HG03442 (cell line): ENCODE measurements at regions not wholly inside any gene's neighbourhood (a gene's known extent, or its start where the extent isn't known, plus 50 kb on each side); places are given as distances from the start of the nearest gene placed in this dataset.

Experiments used
- ATAC-seq: cut with Tn5 transposase; IDR thresholded peaks from one replicate; pipeline ENCODE4 v1.9.1; 2021; ENCODE audit warnings: mild to moderate bottlenecking, moderate library complexity; ENCODE audit not compliant: unreplicated experiment

DNA sequence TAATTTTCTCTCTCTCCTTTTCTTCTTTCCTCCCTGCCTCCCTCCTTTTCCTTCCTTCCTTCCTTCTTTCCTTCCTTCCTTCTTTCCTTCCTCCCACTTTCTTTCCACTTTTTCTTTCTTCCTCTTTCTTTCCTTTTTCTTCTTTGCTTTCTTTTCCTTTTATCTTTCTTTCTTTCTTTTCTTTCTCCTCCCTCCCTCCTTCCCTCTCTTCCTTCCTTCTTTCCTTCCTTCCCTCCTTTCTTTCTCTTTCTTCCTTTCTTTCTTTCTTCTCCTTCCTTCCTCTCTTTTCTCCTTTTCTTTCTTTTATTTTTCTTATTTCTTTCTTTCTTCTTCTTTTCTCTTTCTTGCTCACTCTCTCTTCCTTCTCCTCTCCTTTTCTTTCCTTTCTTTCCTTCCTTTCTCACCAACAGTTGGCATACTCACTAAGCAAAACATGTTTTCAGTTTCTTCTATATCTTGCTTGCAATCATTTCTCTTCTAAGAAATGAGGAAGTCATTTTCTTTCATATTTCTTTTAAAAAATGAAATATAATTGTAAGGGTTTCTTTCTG is 97.1 kb upstream of the MAF start:
- no peak for ATAC-seq

GRCh38 chr16:79691007-79691406 is 90.5 kb upstream of the MAF start:
- no peak for ATAC-seq

- ATAC-seq, result no peak
These were observed 89.6 kb upstream of the MAF start for GRCh38 chr16:79690159-79690558.

GRCh38 chr16:79687249-79688130 is 87.0 kb upstream of the MAF start:
- no peak for ATAC-seq

DNA sequence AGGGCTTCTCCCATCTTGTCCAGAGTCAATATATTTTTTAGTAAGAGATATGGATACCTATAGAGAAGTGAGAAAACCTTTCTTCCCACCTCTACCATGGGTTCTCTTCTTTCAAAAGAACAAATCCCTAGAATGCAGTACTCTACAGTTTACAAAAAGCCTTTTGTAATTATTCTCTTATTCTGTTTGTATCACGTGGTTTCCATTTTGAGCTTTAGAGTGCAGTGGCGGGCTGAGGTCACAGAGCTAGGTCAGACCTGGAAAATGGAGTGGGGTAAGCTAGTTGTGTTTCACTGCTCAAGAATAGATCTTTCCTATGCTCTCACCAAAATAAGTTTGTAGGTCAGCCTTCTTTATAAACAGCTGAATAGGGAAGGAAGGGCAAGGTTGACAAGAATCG is 85.3 kb upstream of the MAF start:
- ATAC-seq, result no peak

DNA sequence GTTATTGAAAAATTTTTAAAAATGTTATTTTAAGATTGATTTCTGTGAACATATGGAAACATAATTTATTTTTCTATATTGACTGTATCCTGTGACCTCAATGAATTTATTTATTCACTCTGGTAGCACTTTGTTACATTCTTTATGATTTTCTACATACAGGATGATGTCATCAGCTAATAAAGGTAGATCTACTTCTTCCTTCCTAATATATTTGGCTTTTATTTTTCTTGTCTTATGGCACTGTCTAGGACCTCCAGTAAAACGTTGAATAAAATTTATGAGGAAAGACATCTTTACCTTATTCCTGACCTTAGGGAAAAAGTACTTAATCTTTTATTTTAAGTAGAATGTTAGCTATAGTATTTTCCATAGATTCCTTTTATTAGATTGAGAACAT is 78.8 kb upstream of the MAF start:
- no peak for ATAC-seq

DNA sequence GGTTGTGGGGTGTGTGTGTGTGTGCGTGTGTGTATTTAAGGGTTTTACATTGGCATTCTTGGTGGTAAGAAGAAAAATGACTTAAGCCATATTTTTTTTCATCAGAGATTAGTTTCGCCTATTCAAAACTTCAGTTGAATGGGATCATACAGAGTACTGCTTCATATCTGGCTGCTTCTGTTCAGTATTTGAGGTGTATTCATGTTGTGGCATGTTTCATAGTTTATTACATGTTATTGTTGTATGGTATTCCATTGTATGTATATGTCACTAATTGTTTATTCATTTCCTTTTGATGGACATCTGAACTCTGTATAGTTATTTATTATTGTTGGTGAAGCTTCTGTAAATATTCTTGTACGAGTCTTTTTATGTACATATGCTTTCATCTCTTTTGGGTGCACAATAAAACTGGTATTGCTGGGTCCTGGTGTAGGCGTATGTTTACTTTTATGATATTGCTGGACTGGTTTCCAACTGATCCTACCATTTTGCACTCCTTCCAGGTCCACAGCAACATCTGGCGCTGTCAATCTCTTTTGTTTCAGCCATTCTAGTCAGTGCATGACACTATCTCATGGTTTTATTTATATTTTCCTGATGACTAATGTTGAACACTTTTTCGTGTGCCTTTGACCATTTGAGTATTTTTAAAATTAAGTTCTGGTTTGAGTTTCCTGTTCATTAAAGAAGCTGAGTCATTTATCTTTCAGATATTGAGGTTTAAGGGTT is 77.4 kb upstream of the MAF start:
- ATAC-seq, result no peak

DNA sequence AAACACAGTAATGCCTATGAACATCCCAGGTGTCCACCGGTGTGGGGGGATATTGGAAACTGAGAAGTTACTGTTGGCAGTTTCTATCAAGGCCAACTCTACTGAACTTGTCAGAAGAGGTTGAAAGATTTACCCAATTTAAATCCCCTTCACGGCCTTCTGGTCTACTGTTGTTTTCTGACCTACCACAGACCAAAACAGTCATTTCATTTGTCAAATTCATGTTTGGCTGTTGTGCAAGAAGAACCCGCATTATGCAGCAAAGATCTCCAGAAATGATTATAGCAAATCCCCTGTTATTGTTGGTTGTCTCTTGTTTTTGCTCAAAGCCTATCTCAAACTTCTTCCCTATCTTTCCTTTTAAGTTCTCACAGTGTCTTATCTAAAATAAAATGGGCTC is 73.1 kb upstream of the MAF start:
- no peak for ATAC-seq

GRCh38 chr16:79672524-79672923 is 72.0 kb upstream of the MAF start:
- no peak for ATAC-seq

DNA sequence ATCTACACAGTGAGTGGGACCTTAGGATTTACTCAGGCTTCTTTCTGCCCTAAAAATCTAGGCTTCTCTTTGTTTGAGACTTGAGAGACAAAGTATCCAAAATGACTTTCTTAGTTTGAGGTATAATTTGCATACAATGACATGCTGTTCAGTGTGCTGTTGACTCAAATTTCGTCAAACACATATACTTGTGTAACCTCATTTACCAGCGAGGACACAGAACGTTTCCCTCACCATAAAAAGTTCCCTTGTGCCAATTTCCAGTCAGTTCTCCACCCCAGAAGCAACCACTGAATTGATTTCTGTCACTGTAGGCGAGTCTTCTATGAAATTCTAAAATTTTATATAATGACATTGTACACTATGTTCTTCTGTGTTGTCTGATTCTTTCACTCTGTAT is 68.0 kb upstream of the MAF start:
- no peak for ATAC-seq

- no peak for ATAC-seq
These were observed 65.4 kb upstream of the MAF start for GRCh38 chr16:79665970-79666369.

GRCh38 chr16:79664407-79664806 is 63.9 kb upstream of the MAF start:
- ATAC-seq, result no peak

DNA sequence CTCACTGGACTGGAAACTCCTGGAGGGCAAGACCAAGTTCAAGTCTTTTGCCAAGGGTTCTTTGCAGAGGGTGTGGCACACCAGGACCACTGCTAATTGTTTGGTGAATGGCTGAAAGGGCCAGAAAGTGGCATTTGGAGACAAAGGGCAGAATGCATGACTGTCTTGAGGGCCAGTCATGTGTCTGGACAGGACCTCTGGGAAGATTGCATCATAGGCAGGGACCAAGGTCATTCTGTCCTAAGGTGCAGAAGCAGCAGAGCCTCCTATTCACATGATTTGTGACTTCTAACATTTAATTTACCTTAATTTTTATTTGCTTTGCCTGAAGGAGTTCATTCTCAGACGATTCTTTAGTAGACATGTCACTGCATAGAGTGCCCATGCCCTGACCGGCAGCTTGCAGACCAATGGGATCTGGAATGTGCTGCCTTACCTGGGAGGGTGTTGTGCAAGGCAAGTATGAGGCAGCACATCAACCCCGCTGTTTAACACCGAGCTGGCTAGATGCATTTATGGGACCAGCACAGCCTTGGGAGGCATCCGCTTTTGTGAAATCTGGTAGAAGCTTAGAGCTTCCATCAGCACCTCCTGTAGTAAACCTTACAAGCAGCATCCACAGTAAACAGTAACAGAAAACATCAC is 62.3 kb upstream of the MAF start:
- ATAC-seq, result no peak

DNA sequence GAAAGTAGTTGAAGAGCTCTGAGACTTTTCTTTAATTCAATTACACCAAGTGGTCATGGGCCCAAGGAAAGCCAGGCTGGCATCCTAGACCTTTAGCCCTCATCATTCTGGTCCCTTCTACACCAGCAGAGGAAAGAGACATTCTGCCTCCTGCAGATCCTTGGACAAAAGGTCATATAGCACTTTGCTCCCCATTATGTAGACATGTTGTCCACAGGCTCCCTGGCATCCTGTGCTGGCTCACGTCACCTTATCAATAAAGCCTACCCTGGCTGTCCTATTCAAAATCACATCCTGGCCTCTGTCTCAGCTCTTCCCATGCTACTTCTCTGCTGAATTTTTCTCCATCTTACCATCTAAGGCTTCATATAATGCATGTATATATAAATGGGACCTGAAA is 61.6 kb upstream of the MAF start:
- no peak for ATAC-seq

- ATAC-seq, result no peak
These were observed 61.0 kb upstream of the MAF start for GRCh38 chr16:79661578-79661977.

DNA sequence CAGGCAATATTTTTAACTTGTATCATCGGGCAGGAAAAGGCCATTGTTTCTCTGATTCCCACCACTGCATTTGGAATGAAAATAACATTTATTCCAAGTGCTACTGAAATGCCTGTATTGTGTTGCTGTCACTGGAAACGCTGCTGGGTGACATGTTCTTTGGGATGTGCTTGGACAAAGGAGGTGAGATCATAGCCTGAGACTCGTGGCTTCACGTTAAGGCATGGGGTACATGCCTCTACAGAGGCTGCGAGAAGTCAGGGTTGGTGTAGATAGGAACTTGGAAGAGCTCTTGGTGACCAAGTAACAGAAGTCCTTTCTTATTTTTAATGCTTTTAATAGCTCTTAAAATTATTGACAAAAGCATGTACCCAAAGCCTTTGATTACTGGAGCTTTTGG is 58.8 kb upstream of the MAF start:
- ATAC-seq, result no peak

GRCh38 chr16:79658301-79659033 is 57.9 kb upstream of the MAF start:
- no peak for ATAC-seq

- no peak for ATAC-seq
These were observed 56.1 kb upstream of the MAF start for GRCh38 chr16:79656553-79657115.

DNA sequence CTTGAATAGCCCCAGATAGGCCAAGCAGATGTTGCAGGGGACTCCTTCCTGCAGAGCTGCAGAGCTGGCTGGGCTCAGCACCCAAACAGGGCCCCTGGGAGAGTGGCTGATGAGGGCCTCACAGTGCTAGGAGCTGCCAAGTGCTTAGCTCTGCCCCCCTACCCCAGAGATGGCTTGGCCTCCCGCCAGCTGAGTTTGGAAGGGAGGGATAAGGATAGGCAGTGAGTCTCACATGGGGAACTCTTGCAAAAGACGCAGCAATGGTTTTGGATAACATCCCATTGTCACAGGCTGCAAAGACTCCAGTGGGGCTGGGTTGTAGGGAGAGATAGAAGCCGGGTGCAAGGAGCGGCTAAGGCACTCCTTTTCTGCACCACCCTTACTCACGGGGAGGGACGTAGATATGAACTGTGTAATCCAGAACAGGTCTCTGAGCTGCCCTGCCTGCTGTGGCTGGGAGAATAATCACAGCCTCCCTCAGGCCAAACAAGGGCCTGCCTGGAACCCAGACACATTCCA is 52.9 kb upstream of the MAF start:
- no peak for ATAC-seq

DNA sequence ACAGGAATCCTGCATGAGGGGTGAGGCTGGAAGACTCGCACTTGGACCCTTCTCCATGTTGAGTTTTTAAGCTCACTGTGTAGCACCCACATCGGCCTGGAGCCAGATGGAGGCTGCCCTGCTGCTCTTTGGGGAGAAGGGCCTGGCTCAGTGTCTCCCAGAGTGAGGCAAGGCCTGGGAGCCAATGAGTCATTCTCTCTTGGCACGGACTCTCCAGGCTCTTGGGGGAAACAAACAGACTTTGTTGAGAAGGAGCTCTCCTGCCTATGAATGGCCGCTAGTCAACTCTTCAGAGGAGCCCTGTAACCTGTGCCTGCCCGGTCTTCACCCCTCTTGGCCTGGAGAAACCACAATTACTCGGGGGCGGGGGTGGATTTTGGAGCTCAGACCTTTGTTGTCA is 50.8 kb upstream of the MAF start:
- ATAC-seq, result no peak
